GM21529 (cell line): ENCODE measurements at regions not wholly inside any gene's neighbourhood (a gene's known extent, or its start where the extent isn't known, plus 50 kb on each side); places are given as distances from the start of the nearest gene placed in this dataset.
"Not testable (repeated sequence)": the region's sequence is repeated elsewhere in the genome, so short reads cannot be mapped to it uniquely, and the experiment has no call there.

Source experiments
- ATAC-seq: cut with Tn5 transposase; IDR thresholded peaks from one replicate; pipeline ENCODE4 v1.9.1; 2021; ENCODE audit not compliant: unreplicated experiment

GRCh38 chr13:46467694-46468093, 80.6 kb upstream of the RUBCNL start:
- not testable (repeated sequence) for ATAC-seq

DNA sequence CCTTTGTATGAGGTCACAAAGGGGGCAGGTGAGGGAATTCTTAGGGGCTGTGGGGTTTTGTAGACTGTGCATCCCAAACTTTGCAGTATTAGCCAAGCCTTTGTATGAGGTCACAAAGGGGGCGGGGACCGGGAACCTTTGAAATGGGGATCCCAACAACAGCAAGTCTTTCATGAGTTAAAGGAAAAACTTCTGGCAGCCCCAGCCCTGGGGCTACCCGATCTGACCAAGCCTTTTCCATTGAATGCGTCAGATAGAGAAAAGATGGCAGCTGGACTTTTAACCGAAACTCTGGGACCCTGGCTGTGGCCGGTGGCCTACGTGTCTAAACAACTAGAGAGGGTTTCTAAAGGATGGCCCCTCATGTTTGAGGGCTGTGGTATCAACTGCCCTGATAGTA, 79.0 kb upstream of the RUBCNL start:
- ATAC-seq: not testable (repeated sequence)

- ATAC-seq: no peak
Observed at GRCh38 chr13:46463719-46464118, 76.7 kb upstream of the RUBCNL start.

DNA sequence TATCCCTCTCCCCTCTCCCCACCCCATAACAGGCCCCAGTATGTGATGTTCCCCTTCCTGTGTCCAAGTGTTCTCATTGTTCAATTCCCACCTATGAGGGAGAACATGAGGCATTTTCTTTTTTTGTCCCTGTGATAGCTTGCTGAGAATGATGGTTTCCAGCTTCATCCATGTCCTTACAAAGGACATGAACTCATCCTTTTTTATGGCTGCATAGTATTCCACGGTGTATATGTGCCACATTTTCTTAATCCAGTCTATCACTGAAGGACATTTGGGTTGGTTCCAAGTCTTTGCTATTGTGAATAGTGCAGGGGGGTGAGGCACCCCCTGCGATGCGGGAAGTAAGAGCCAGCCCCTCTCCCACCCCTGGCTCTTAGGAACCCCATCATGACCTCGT, 73.2 kb upstream of the RUBCNL start:
- ATAC-seq: not testable (repeated sequence)

DNA sequence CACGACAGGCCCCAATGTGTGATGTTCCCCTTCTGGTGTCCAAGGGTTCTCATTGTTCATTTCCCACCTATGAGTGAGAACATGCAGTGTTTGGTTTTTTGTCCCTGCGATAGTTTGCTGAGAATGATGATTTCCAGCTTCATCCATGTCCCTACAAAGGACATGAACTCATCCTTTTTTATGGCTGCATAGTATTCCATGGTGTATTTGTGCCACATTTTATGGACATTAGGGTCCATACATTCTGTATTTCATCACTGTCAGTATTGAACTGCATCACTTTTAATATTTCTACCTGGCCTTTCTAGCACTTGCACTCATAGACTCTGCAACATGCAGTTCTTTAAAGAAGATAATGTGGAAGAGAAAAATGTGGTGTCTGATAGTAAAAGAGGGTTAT, 70.2 kb upstream of the RUBCNL start:
- not testable (repeated sequence) for ATAC-seq

GRCh38 chr13:46455924-46456323, 68.9 kb upstream of the RUBCNL start:
- not testable (repeated sequence) for ATAC-seq

- ATAC-seq: not testable (repeated sequence)
Observed at GRCh38 chr13:46451145-46451544, 64.1 kb upstream of the RUBCNL start.

- ATAC-seq: peak; percentile 52
Observed at GRCh38 chr13:46449949-46450348, 62.9 kb upstream of the RUBCNL start.

GRCh38 chr13:46448148-46448547, 61.1 kb upstream of the RUBCNL start:
- ATAC-seq: not testable (repeated sequence)

- not testable (repeated sequence) for ATAC-seq
Observed at GRCh38 chr13:46437808-46438404, 50.9 kb upstream of the RUBCNL start.
